IMR-90 (cell line): ENCODE measurements at regions not wholly inside any gene's neighbourhood (a gene's known extent, or its start where the extent isn't known, plus 50 kb on each side); places are given as distances from the start of the nearest gene placed in this dataset.

Experiments used
- ATAC-seq: fragments of 200-7000 bp; cut with Tn5 transposase; 2 replicates; pipeline ENCODE4 v1.9.1; 2020; ENCODE audit warnings: low read depth, mild to moderate bottlenecking, moderate library complexity
- BruUV-seq: library from RNA; stranded (reverse); fragments of 400-500 nt; replicated peaks from 2 replicates; lab custom pipeline; 2021; lab: Mats Ljungman, UMichigan
- CTCF ChIA-PET: fragments of 300-600 bp; formaldehyde crosslinking; extraction: SDS; loops from one replicate; lab custom pipeline; 2021; ENCODE audit warnings: antibody characterized with exemption; lab: Yijun Ruan, JAX
- POLR2A ChIA-PET: fragments of 300-600 bp; sonication (Branson Sonifier 250); formaldehyde crosslinking; loops from one replicate; lab custom pipeline; 2022; ENCODE audit warnings: antibody characterized with exemption; ENCODE audit not compliant: unreplicated experiment; lab: Charles Lee
- DNase-seq: peaks from one replicate; pipeline ENCODE4 v3.0.0; 2013
- H2AFZ ChIP-seq: replicated peaks from 2 replicates; pipeline ENCODE3; 2013; ENCODE audit warnings: low read length, mild to moderate bottlenecking; ENCODE audit not compliant: poor library complexity
- H2AK5ac ChIP-seq: 2 replicates; pipeline ENCODE4 v1.6.1; 2013; ENCODE audit warnings: low read depth, low read length, inconsistent platforms
- H2AK9ac ChIP-seq: replicated peaks from 2 replicates; pipeline ENCODE3; 2013; ENCODE audit warnings: mild to moderate bottlenecking, low read depth, low read length, moderate library complexity; ENCODE audit not compliant: poor library complexity
- H2BK120ac ChIP-seq: 2 replicates; pipeline ENCODE4 v1.6.1; 2013; ENCODE audit warnings: low read depth, low read length, inconsistent platforms
- H2BK15ac ChIP-seq: 3 replicates; pipeline ENCODE4 v1.6.1; 2013; ENCODE audit warnings: low read depth, low read length, inconsistent platforms
- H2BK20ac ChIP-seq: 2 replicates; pipeline ENCODE4 v1.6.1; 2013; ENCODE audit warnings: low read depth, mild to moderate bottlenecking, inconsistent platforms, low read length, moderate library complexity
- H2BK5ac ChIP-seq: 2 replicates; pipeline ENCODE4 v1.6.1; 2013; ENCODE audit warnings: mild to moderate bottlenecking, low read depth, low read length, inconsistent platforms; ENCODE audit not compliant: poor library complexity, severe bottlenecking
- H3K14ac ChIP-seq: replicated peaks from 2 replicates; pipeline ENCODE4 v1.6.1; 2013; ENCODE audit warnings: low read depth, low read length, inconsistent platforms
- H3K18ac ChIP-seq: 2 replicates; pipeline ENCODE4 v1.6.1; 2013; ENCODE audit warnings: low read depth, low read length, control low read depth
- H3K23ac ChIP-seq: 2 replicates; pipeline ENCODE4 v1.6.1; 2013; ENCODE audit warnings: low read depth, low read length, inconsistent platforms
- H3K27ac ChIP-seq: 2 replicates; pipeline ENCODE4 v1.5.1; 2013; ENCODE audit warnings: mild to moderate bottlenecking, control low read depth, low read length; ENCODE audit not compliant: insufficient read depth
- H3K27me3 ChIP-seq: 2 replicates; pipeline ENCODE4 v1.6.1; 2013; ENCODE audit warnings: low read length; ENCODE audit not compliant: control insufficient read depth, insufficient read depth
- H3K36me3 ChIP-seq: 2 replicates; pipeline ENCODE4 v1.6.1; 2013; ENCODE audit warnings: low read length, mixed read lengths; ENCODE audit not compliant: control insufficient read depth, insufficient read depth
- H3K4ac ChIP-seq: 2 replicates; pipeline ENCODE4 v1.6.1; 2013; ENCODE audit warnings: low read depth, low read length, inconsistent platforms
- H3K4me1 ChIP-seq: 2 replicates; pipeline ENCODE4 v1.6.1; 2013; ENCODE audit warnings: low read length, mixed read lengths; ENCODE audit not compliant: control insufficient read depth, insufficient read depth
- H3K4me2 ChIP-seq: 2 replicates; pipeline ENCODE4 v1.6.1; 2013; ENCODE audit warnings: low read depth, mild to moderate bottlenecking, control low read depth, low read length, moderate library complexity
- H3K4me3 ChIP-seq: 2 replicates; pipeline ENCODE4 v1.5.1; 2013; ENCODE audit warnings: low read depth, mild to moderate bottlenecking, control low read depth, low read length, moderate library complexity; ENCODE audit not compliant: insufficient read depth
- H3K56ac ChIP-seq: 2 replicates; pipeline ENCODE4 v1.6.1; 2013; ENCODE audit warnings: low read length, inconsistent platforms; ENCODE audit not compliant: insufficient read depth; ENCODE audit errors: extremely low read depth
- H3K79me1 ChIP-seq, 2 experiments: 2 replicates each; pipeline ENCODE4 v1.6.1; 2013; ENCODE audit warnings: low read length in 2 of 2, inconsistent platforms in 1 of 2, low read depth in 1 of 2
- H3K9ac ChIP-seq: 2 replicates; pipeline ENCODE4 v1.6.1; 2013; ENCODE audit warnings: low read depth, low read length, control low read depth
- H3K9me1 ChIP-seq: 2 replicates; pipeline ENCODE4 v1.6.1; 2013; ENCODE audit warnings: low read length, inconsistent platforms; ENCODE audit not compliant: insufficient read depth
- H3K9me3 ChIP-seq: 2 replicates; pipeline ENCODE4 v1.6.1; 2013; ENCODE audit warnings: low read length; ENCODE audit not compliant: control insufficient read depth, insufficient read depth
- H4K20me1 ChIP-seq: 2 replicates; pipeline ENCODE4 v1.6.1; 2013; ENCODE audit warnings: low read length, inconsistent platforms; ENCODE audit not compliant: insufficient read depth
- H4K5ac ChIP-seq: 2 replicates; pipeline ENCODE4 v1.6.1; 2013; ENCODE audit warnings: mild to moderate bottlenecking, low read depth, low read length, control low read depth
- H4K8ac ChIP-seq, 2 experiments: 2 replicates each; pipeline ENCODE4 v1.6.1; 2013; ENCODE audit warnings: low read depth in 2 of 2, low read length in 2 of 2, control low read depth in 1 of 2, inconsistent platforms in 1 of 2
- H4K91ac ChIP-seq: 2 replicates; pipeline ENCODE4 v1.6.1; 2013; ENCODE audit warnings: low read depth, low read length, inconsistent platforms; ENCODE audit not compliant: insufficient read depth
- BHLHE40 ChIP-seq: fragments of 150-350 bp; IDR thresholded peaks from 2 replicates; pipeline ENCODE4 v1.6.1; 2016; ENCODE audit warnings: mild to moderate bottlenecking, low read depth, low read length
- CEBPB ChIP-seq: IDR thresholded peaks from 2 replicates; pipeline ENCODE4 v1.6.1; 2012; ENCODE audit warnings: low read depth, low read length, improper control_type of control experiment
- FOS ChIP-seq: fragments of 150-350 bp; IDR thresholded peaks from 2 replicates; pipeline ENCODE4 v1.6.1; 2016; ENCODE audit warnings: low read depth, low read length
- MAFK ChIP-seq: IDR thresholded peaks from 2 replicates; pipeline ENCODE4 v1.6.1; 2012; ENCODE audit warnings: low read depth, low read length, improper control_type of control experiment
- MXI1 ChIP-seq: IDR thresholded peaks from 2 replicates; pipeline ENCODE4 v1.6.1; 2012; ENCODE audit warnings: low read depth, mild to moderate bottlenecking, low read length, moderate library complexity, borderline replicate concordance
- RAD21 ChIP-seq: IDR thresholded peaks from 2 replicates; pipeline ENCODE4 v1.6.1; 2012; ENCODE audit warnings: low read length, improper control_type of control experiment
- RCOR1 ChIP-seq: IDR thresholded peaks from 2 replicates; pipeline ENCODE4 v1.6.1; 2012; ENCODE audit warnings: mild to moderate bottlenecking, low read length, improper control_type of control experiment; ENCODE audit not compliant: insufficient replicate concordance
- RFX5 ChIP-seq: IDR thresholded peaks from 2 replicates; pipeline ENCODE4 v1.8.0; 2012; ENCODE audit warnings: low read depth, mild to moderate bottlenecking, low read length, moderate library complexity
- SMC3 ChIP-seq: fragments of 150-350 bp; IDR thresholded peaks from 2 replicates; pipeline ENCODE4 v1.6.1; 2016; ENCODE audit warnings: low read depth, mild to moderate bottlenecking, antibody characterized with exemption, low read length, moderate library complexity
- WGBS, 2 experiments: methylation state at CpG; one replicate each; pipeline versions ENCODE4 v1.1.5 to v1.1.7; 2013; ENCODE audit warnings: missing lambda C conversion rate in 2 of 2; ENCODE audit not compliant: insufficient read length in 1 of 2; ENCODE audit errors: extremely low coverage in 2 of 2; 5-methylcytosine and 5-hydroxymethylcytosine counted together
- dilution Hi-C: fragments of 300-500 bp; cut with HindIII; formaldehyde crosslinking; loops from one replicate; pipeline ENCODE4 v1.14.3; 2018; ENCODE audit warnings: low sequenced_read_pairs; ENCODE audit not compliant: unreplicated experiment
- in situ Hi-C: fragments of 300-500 bp; cut with MboI; formaldehyde crosslinking; loops from 3 replicates; pipeline ENCODE4 v1.14.3; 2019; ENCODE audit warnings: low sequenced_read_pairs, inconsistent platforms, mixed read lengths
- intact Hi-C: fragments of 100-400 bp; cut with micrococcal nuclease; formaldehyde crosslinking; loops from 2 replicates; pipeline ENCODE4 v1.10.0; 2022

- H3K9me3 ChIP-seq, result no peaks in the 10 kb centered on the region
- no peak overlapping the region for H4K5ac ChIP-seq
- peaks cover 33% of the 10 kb centered on the region for H3K27me3 ChIP-seq
- H3K4me3 ChIP-seq, result no peak overlapping the region
- H3K56ac ChIP-seq, result no peak overlapping the region
- no peak overlapping the region for H4K8ac ChIP-seq
- H3K14ac ChIP-seq, result no peak overlapping the region
- dilution Hi-C loops, result no loop called here
- in situ Hi-C loops, result no loop called here
- no peak overlapping the region for H2AK5ac ChIP-seq
- BruUV-seq, result no TSS peak
- DNase-seq, result no peak
- H3K79me1 ChIP-seq, result no peaks in the 10 kb centered on the region
- no peak overlapping the region for H4K91ac ChIP-seq
- no peak overlapping the region for H3K27ac ChIP-seq
- no peak overlapping the region for H2BK120ac ChIP-seq
- no peaks in the 10 kb centered on the region for H3K36me3 ChIP-seq
- H2AFZ ChIP-seq, result no peak overlapping the region
- 36% methylated on average over 4 of the region's 19 CpGs; no CpG with 5 or more reads in 1 of the 2 experiments for WGBS, 2 experiments
- H2BK20ac ChIP-seq, result no peak overlapping the region
- H2BK5ac ChIP-seq, result no peak overlapping the region
- H3K4ac ChIP-seq, result no peak overlapping the region
- H4K20me1 ChIP-seq, result no peaks in the 10 kb centered on the region
- H3K9me1 ChIP-seq, result no peaks in the 10 kb centered on the region
- ATAC-seq, result no peak
- no peak overlapping the region for H2AK9ac ChIP-seq
- intact Hi-C loops, result no loop called here
- CTCF ChIA-PET, result interaction anchor here (1.2 kb wide), 1 partner anchor 15 kb away, joined by 5 read pairs; no protein-coding TSS in a partner anchor
- H3K4me2 ChIP-seq, result no peak overlapping the region
- no peak overlapping the region for H2BK15ac ChIP-seq
- TF ChIP-seq RCOR1 (no peak), BHLHE40 (no peak), SMC3 (no peak), RFX5 (no peak), MXI1 (no peak), FOS (no peak), CEBPB (no peak), RAD21 (no peak), MAFK (no peak)
- H3K4me1 ChIP-seq, result peaks cover 7% of the 10 kb centered on the region; the same call in 1 of the 2 replicates
- H3K9ac ChIP-seq, result no peak overlapping the region
- H3K18ac ChIP-seq, result no peak overlapping the region
- no peak overlapping the region for H3K23ac ChIP-seq
- POLR2A ChIA-PET, result no interaction called here
Observed at GRCh38 chr1:10945991-10946509, 66.4 kb upstream of the TARDBP start.
